GM19238 (cell line): ENCODE measurements at regions not wholly inside any gene's neighbourhood (a gene's known extent, or its start where the extent isn't known, plus 50 kb on each side); places are given as distances from the start of the nearest gene placed in this dataset.

Experiments
- DNase-seq: peaks from one replicate; pipeline ENCODE4 v3.0.0; 2011; ENCODE audit warnings: low spot score; ENCODE audit not compliant: insufficient read length

DNA sequence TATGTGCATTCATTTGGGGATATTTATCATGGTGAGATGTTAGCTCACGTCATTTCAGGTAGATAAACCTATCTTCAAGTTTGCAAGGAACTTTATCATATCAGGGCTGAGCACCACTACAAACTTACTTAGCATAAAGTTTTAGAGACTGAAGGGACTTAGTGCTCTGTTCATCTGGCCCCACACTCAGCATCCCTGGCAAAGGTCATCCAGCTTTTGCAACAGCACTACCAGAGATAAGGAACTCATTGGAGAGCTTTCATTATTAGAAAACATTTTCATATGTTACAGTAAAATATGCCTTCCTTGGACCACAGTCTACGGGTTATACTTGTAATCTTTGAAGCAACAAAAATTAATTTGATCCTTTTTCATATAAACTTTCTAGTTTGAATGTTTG is 263.4 kb downstream of the POU4F1 start:
- no peak for DNase-seq

DNA sequence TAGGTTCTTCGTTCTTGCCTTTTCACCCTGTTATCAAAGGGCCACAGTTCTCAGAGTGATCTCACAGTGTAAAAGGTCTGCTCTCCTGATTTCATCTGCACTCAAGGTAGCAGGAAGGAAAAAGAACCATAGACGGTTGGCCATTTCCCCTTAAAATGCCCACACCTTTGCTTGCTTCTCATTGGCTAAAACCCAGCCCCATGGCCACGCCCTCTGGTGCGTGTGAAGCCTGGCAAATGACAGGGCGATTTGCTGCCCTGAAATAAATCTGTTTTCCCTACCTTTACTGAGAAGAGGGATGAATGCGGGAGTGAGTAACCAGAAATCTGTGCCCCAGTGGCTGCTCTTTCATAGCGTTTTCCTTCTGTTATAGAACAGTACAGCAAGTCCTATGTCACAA is 269.3 kb downstream of the POU4F1 start:
- no peak for DNase-seq

DNA sequence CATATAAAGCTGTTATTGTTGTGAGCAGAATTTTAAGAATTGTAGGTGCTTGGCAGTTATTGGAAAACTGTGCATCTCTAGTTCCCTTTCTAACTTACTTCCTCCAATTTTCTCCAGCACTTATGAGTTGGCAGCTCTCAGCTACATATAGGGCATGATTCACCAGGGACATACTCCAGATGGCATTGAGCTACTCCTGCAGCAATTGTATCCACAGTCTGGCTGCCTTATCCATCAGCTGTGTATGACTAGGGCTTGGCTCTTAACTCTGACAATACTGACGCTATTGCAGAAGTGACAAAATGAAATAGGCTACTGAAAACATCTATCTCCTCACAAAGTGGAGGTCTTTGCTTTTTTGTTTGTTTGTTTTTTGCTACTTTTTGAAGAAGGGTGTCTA is 276.7 kb downstream of the POU4F1 start:
- no peak for DNase-seq

- no peak for DNase-seq
Measured at GRCh38 chr13:78325585-78325984, 277.8 kb downstream of the POU4F1 start.

- no peak for DNase-seq
Measured at GRCh38 chr13:78323848-78324247, 279.5 kb downstream of the POU4F1 start.

- DNase-seq = no peak
Measured at GRCh38 chr13:78323040-78323439, 280.3 kb downstream of the POU4F1 start.

- no peak for DNase-seq
Measured at GRCh38 chr13:78319101-78319627, 284.2 kb downstream of the POU4F1 start.

GRCh38 chr13:78317030-78317429 is 286.3 kb downstream of the POU4F1 start:
- DNase-seq = no peak

DNA sequence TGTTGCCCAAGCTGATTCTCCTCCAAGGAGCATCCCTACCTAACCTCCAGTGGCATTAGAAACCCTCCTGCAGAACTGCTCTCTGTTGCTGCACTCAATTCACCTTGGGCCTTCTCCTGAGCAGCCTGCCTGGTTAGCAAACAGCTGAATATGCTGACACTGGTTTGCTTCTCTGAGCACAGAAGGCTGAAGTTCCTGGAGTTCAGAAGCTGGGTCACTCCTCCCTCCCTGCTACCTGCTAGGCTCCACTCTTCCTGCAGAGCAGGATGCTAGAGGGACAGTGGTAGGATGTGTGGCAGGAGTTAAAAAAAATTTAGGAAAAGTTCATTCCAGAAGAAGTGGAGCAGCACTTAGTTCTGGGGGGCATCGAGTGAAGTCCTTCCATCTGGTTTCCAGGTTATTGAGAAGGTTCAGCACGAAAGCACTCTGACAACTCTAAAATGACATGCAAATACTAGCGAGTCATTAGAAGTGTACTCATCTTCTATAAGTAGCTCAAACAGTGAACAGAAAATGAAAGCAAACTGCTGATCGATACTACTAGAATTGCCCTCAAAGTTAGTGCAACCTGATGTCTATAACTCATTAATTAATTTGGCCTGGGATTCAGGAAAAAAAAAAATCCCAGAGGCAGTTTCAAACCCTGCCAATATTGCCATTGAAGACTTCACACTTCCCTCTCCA is 293.7 kb downstream of the POU4F1 start:
- no peak for DNase-seq

DNA sequence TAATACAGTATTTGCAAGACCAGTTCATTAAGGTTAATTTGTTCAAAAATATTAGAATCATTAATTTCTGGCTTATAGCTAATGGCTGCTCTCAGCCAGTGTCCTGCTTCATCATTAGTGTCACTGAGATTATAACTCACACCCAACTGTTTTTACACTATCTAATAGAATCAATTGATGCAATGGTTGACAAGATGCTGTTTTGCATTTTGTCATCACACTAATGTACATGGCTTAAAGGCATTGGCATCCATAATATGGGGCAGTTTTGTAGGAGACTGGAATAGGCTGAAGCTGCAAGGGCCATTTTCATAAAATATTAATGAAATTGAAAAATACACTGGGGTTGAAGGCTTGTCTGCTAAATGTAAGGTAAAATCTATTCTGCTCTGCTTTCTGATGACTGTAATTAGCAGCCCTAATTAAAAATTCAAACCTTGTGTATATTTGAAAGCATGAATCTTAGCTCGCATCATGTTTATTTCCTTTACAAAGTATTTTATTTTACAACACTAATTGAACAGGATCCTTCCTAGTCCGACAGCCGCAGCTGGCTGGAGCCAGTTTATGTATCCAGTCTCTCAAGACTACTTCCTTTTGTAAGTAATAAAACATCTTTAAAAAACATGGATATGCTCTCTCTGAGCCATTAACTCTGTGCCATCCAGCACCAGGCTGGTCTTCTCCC is 296.7 kb downstream of the POU4F1 start:
- no peak for DNase-seq

- no peak for DNase-seq
Measured at GRCh38 chr13:78305171-78305570, 298.2 kb downstream of the POU4F1 start.

DNA sequence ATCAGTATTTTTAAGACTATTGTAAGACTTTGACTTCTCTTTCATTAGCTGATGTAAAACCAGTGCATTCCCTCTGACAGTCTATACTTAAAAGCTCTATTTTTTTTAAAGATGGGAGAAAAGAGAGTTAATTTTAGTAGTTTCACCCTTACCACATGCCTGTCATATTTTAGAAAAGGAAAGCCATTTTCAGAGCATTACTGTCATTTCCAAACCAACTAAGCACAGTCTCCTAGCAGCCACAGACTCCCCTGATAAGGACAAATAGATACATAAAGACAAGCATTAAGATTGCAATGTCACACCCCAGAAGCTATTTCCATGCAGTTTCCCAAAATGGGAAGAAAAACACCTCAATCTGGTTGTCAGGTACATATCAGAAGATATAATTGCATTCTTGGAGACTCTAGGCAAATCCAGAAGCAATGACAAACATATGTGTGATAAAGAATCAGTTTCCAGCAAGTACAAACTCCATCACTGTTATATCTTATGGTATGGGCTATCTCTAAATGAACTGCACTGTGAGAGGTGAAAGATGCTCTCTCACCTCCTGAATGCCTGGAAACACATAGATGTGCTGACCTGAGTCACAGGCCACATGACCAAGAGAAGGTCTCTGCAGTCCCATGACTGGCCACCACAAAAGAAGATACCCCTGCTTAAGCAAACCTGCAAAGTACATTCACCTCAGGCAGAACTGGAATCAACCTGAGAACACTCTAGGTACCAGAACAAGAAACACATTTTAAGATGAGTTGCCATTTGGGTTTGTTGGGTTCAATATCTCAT is 303.3 kb downstream of the POU4F1 start:
- DNase-seq = no peak

DNA sequence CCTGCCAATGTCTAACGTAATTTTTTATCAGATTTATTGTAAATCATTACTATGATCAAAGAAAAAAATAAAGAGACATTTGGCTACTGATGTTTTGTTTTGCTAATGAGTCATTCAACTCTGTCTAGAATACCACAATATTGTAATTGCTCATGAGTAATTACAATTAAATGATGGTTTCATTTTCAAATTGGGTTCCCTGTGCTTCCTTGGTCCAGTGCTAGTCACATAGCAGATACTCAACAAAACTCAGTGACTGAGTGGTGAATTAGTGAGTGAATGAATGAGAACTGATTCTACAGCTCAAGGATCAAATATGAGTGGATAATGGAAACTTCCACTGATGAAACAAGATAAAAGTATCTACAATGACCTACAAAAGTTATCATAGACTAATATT is 304.7 kb downstream of the POU4F1 start:
- DNase-seq = no peak

GRCh38 chr13:78286748-78287147 is 316.6 kb downstream of the POU4F1 start:
- DNase-seq = no peak

DNA sequence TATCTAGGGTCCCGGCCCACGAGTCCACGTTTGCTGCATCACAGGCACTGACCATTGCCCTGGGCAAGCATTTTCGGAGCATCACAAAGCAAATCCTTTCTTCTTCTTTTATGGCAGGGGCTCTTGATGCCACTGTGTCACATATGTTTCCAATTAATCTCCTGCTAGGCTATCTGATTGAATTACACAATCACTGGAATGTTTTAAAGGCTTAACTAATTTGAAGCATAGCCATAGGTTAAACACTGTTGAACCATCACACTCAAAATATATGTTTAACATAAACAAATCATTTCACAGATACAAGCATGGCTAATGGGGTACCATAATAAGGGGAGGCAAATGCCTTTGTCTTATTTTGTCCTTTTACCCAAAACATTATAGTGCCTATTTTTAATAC is 338.3 kb downstream of the POU4F1 start:
- no peak for DNase-seq

- DNase-seq = no peak
Measured at GRCh38 chr13:78258304-78258703, 339.7 kb upstream of the EDNRB start.

DNA sequence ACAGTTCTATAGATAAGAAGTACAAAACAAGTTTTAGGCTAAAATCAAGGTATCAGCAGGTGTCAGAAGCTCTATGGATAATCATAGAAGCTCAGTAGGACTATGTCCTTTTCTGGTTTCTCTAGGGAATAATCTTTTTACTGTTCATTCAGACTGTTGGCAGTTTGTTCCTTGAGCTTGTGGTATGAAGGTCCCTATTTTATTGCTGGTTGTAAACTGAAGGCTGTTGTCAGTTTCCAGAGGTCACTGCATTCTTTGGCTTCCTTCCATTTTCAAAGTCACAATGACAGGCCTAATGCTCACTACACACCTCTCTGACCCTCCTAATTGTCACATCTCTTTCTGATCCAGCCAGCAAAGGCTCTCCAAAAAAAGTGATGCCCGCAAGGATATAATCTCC is 337.9 kb upstream of the EDNRB start:
- no peak for DNase-seq

DNA sequence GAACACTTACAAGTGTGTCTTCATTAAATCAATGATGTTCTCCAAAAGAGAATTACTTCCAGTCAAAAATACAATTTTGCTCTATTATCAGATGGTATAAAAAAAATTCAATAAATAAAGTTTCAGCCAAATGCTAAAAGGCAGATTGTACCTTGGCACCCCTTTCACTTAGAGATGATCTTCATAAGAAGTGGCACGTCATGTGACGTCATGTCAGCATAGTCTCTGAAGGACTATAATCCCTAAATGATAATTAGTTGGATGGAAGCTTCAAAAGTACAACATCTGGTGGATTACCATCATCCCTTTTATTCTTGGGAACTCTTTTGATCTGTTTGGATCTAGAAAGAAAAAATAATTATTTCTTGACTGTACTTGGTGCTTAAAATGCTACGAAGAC is 335.5 kb upstream of the EDNRB start:
- no peak for DNase-seq

- no peak for DNase-seq
Measured at GRCh38 chr13:78247362-78247761, 328.7 kb upstream of the EDNRB start.

GRCh38 chr13:78241278-78241919 is 322.8 kb upstream of the EDNRB start:
- no peak for DNase-seq

GRCh38 chr13:78239714-78240113 is 321.1 kb upstream of the EDNRB start:
- DNase-seq = no peak

- DNase-seq = no peak
Measured at GRCh38 chr13:78238911-78239310, 320.3 kb upstream of the EDNRB start.
